Muscle layer of duodenum (tissue), 2 donors: ENCODE measurements at regions not wholly inside any gene's neighbourhood (a gene's known extent, or its start where the extent isn't known, plus 50 kb on each side); places are given as distances from the start of the nearest gene placed in this dataset.
"Not testable (repeated sequence)": the region's sequence is repeated elsewhere in the genome, so short reads cannot be mapped to it uniquely, and the experiment has no call there.

Experiments
- H3K27ac ChIP-seq: one replicate; pipeline ENCODE4 v1.7.0; 2013; ENCODE audit warnings: mild to moderate bottlenecking, low read length
- H3K27me3 ChIP-seq: one replicate; pipeline ENCODE4 v1.7.0; 2013; ENCODE audit warnings: low read depth, mild to moderate bottlenecking, control low read depth, low read length
- H3K36me3 ChIP-seq, 2 donors: one replicate each; pipeline ENCODE4 v1.7.0; 2013; ENCODE audit warnings: low read length in 2 of 2, control low read depth in 1 of 2, mild to moderate bottlenecking in 1 of 2; ENCODE audit not compliant: insufficient read depth in 2 of 2, control insufficient read depth in 1 of 2
- H3K4me1 ChIP-seq, 2 donors: one replicate each; pipeline ENCODE4 v1.7.0; 2013; ENCODE audit warnings: low read length in 2 of 2, mild to moderate bottlenecking in 2 of 2, control low read depth in 1 of 2, moderate library complexity in 1 of 2; ENCODE audit not compliant: insufficient read depth in 2 of 2, control insufficient read depth in 1 of 2
- H3K4me3 ChIP-seq, 2 donors: one replicate each; pipeline ENCODE4 v1.7.0; 2013; ENCODE audit warnings: low read length in 2 of 2, low read depth in 1 of 2, mild to moderate bottlenecking in 1 of 2
- H3K9me3 ChIP-seq, 2 donors: one replicate each; pipeline ENCODE4 v1.7.0; 2013; ENCODE audit warnings: low read length in 2 of 2, control low read depth in 1 of 2, mild to moderate bottlenecking in 1 of 2; ENCODE audit not compliant: control insufficient read depth in 1 of 2
- donor health status: healthy.

GRCh38 chr14:48704639-48705038, 881.5 kb downstream of the RPS29 start:
- H3K4me1 ChIP-seq, result no peaks in the 10 kb centered on the region
- no peak overlapping the region for H3K27ac ChIP-seq
- H3K4me3 ChIP-seq, result no peak overlapping the region
- H3K9me3 ChIP-seq, result no peaks in the 10 kb centered on the region
- no peaks in the 10 kb centered on the region for H3K36me3 ChIP-seq
- no peaks in the 10 kb centered on the region for H3K27me3 ChIP-seq

DNA sequence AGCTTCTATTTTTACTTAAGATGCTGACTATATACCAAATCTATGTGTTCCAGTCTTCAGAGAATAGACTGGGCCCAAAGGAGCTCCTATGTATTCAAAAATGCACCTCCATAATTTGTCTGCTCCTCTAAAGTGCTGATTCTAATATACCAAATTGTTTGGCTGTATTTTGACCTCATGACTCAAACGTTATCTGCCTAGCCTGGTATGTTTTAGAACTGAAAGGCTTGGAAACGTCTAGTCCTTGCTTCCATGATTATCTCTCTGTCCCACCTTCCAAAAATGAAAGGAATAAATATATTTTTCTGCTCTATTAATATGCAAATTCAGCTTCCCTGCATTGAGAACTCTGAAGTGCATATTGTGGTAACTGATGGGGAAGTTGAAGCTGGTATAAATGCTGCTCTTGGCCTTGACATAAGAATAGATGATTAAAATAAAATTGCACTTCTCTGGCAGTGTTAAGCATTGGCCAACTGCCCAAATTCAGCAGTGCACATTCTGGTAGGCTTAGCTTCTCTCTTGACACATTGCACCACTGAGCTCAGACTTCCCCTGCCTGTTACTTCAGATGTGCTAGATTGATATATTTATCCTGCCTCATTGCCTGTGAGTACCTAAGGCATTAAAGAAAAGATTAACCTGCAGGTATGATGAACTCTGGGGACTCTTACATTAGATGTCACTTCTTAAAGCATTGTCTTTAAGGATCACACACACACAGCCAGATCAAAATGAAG, 882.3 kb downstream of the RPS29 start:
- no peaks in the 10 kb centered on the region for H3K4me1 ChIP-seq
- H3K36me3 ChIP-seq, result no peaks in the 10 kb centered on the region
- no peaks in the 10 kb centered on the region for H3K27me3 ChIP-seq
- H3K9me3 ChIP-seq, result no peaks in the 10 kb centered on the region
- H3K27ac ChIP-seq, result no peak overlapping the region
- H3K4me3 ChIP-seq, result no peak overlapping the region

DNA sequence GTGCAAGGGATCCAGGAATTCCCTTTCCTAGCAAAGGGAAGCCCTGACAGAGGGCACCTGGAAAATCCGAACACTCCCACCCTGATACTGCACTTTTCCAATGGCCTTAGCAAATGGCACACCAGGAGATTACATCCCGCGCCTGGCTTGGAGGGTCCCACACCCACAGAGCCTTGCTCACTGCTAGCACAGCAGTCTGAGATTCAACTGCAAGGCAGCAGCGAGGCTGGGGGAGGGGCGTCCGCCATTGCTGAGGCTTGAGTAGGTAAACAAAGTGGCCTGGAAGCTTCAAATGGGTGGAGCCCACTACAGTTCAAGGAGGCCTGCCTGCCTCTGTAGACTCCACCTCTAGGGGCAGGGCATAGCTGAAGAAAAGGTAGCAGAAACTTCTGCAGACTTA, 888.8 kb downstream of the RPS29 start:
- not testable (repeated sequence) for H3K27ac ChIP-seq, H3K4me1 ChIP-seq, H3K9me3 ChIP-seq, H3K36me3 ChIP-seq, H3K4me3 ChIP-seq, H3K27me3 ChIP-seq

DNA sequence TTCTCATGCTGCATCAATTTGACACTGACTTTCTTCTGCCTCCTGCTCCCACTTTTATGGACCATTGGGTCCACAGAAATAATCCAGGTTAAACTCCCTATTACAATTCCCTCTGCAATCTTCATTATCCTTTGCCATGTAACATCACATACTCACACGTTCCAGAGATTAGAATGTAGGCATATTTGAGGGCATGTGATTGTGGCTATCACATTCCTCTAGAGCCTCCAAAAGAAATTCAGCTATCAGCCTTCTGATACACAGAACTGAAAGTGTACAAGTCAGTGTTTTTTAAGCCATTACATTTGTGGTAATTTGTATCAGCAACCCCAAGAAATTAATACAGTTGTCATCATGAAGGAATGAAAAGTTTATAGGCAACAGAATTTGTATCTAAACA, 892.4 kb downstream of the RPS29 start:
- Histone ChIP-seq H3K4me1 (no peaks in the 10 kb centered on the region), H3K27me3 (no peaks in the 10 kb centered on the region)

GRCh38 chr14:48690349-48690748, 895.8 kb downstream of the RPS29 start:
- no peaks in the 10 kb centered on the region for H3K4me1 ChIP-seq
- H3K9me3 ChIP-seq, result no peaks in the 10 kb centered on the region
- H3K27ac ChIP-seq, result no peak overlapping the region
- H3K36me3 ChIP-seq, result no peaks in the 10 kb centered on the region
- no peaks in the 10 kb centered on the region for H3K27me3 ChIP-seq
- no peak overlapping the region for H3K4me3 ChIP-seq

More for the DNA sequence above, 892.4 kb downstream of the RPS29 start:
- no peaks in the 10 kb centered on the region for H3K36me3 ChIP-seq
- no peaks in the 10 kb centered on the region for H3K9me3 ChIP-seq
- no peak overlapping the region for H3K4me3 ChIP-seq
- H3K27ac ChIP-seq, result no peak overlapping the region

GRCh38 chr14:48686650-48687049, 899.5 kb downstream of the RPS29 start:
- Histone ChIP-seq H3K4me1 (no peaks in the 10 kb centered on the region), H3K36me3 (no peaks in the 10 kb centered on the region), H3K27ac (no peak overlapping the region), H3K4me3 (no peak overlapping the region), H3K9me3 (no peaks in the 10 kb centered on the region), H3K27me3 (no peaks in the 10 kb centered on the region)

DNA sequence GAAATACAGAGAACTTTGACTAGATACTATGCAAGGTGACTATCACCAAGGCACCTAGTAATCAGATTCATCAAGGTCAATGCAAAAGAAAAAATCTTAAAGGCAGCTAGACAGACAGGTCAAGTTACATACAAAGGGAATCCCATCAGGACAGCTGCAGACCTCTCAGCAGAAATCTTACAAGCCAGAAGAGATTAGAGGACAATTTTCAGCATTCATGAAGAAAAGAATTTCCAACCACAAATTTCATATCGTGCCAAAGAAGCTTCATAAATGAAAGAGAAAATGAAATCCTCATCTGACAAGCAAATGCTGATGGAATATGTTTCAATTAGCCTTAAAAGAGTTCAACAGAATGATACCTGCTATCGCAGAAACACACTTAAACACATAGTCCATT, 913.7 kb downstream of the RPS29 start:
- H3K4me3 ChIP-seq, result no peak overlapping the region
- no peaks in the 10 kb centered on the region for H3K27me3 ChIP-seq

GRCh38 chr14:48670939-48671338, 915.2 kb downstream of the RPS29 start:
- Histone ChIP-seq H3K4me1 (no peaks in the 10 kb centered on the region), H3K27me3 (no peaks in the 10 kb centered on the region), H3K4me3 (no peak overlapping the region), H3K9me3 (peaks cover 0 to 6% of the 10 kb centered on the region in 2 donors), H3K36me3 (no peaks in the 10 kb centered on the region), H3K27ac (no peak overlapping the region)

More for the DNA sequence above, 913.7 kb downstream of the RPS29 start:
- no peaks in the 10 kb centered on the region for H3K36me3 ChIP-seq
- no peak overlapping the region for H3K27ac ChIP-seq
- H3K9me3 ChIP-seq, result peaks cover 0 to 9% of the 10 kb centered on the region in 2 donors
- H3K4me1 ChIP-seq, result no peaks in the 10 kb centered on the region

DNA sequence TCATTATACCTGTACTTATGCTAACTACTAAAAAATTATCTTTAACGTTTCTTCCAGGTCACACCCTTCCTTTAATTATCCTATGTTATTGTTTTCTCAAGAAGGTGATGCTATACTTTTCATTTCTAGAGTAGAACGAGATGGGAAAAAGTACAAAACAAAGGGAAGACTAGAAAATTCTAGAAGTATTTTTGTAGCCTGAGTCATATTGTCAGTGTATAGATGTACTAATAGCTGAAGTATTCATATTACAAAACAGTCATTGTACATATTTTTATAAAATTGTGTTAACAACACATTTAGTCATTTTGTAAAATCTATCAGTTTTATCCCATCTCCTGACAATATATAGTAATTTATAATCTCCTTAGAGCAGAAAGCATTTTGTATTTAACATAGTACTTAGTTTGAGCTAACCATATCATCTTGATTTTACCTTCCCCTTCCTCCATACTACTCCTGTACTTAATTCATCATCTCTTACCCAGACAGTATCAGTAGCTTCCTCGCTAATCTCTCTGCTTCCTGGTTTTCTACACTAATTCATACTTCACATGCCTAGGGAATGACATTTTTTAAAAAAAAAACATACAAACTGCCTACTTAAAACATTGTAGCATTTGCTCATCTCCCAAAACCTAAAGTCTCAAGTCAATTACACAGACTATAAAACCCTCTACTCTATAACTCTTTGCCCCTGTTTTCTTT, 920.9 kb downstream of the RPS29 start:
- Histone ChIP-seq H3K36me3 (no peaks in the 10 kb centered on the region), H3K27ac (no peak overlapping the region), H3K4me3 (no peak overlapping the region), H3K4me1 (no peaks in the 10 kb centered on the region), H3K27me3 (no peaks in the 10 kb centered on the region), H3K9me3 (peaks cover 0 to 4% of the 10 kb centered on the region in 2 donors)

DNA sequence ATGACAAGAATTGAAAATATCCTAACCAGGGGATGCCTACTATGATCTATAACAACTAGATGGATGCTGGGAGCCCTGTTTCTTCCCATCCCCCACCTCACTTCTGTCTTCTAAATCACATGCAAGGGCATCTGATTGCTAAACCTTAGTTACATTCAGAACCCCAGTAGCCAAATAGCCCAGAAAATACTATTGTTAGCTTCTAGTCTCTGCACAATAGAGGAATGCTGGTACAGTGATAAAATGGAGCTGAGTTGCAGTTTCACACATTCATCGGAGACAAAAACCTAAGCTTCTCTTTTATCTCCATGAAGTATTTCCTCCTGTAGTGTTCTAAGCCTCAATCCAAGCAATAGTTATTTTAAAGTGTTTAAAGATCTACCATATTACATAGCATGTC, 942.9 kb downstream of the RPS29 start:
- H3K27me3 ChIP-seq, result no peaks in the 10 kb centered on the region
- H3K27ac ChIP-seq, result no peak overlapping the region
- no peaks in the 10 kb centered on the region for H3K36me3 ChIP-seq
- no peak overlapping the region for H3K4me3 ChIP-seq
- H3K9me3 ChIP-seq, result no peaks in the 10 kb centered on the region
- H3K4me1 ChIP-seq, result no peaks in the 10 kb centered on the region

DNA sequence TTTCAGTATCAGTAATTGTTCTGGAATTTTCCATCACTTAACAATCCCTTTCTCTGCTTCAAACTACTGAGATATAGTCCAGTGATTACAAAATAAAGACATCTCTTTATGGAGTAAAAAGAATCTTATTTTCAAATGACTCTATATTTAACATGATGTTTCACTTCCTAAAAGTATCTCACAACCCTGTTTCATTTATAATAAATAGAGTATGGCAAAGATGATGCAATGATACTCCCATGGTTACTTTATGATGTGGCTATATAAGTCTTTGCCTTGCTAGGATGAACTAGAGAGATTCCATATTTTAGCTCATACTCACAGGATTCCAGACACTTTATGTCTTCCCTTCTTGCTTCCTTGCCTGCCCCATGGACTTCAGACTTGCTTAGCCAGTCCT, 953.5 kb upstream of the MDGA2 start:
- Histone ChIP-seq H3K27ac (no peak overlapping the region), H3K4me3 (no peak overlapping the region), H3K36me3 (no peaks in the 10 kb centered on the region), H3K4me1 (no peaks in the 10 kb centered on the region), H3K9me3 (no peaks in the 10 kb centered on the region), H3K27me3 (no peaks in the 10 kb centered on the region)
